Suppressor macrophage treated with lipopolysaccharide for 1 hour (primary cell): ENCODE measurements at regions not wholly inside any gene's neighbourhood (a gene's known extent, or its start where the extent isn't known, plus 50 kb on each side); places are given as distances from the start of the nearest gene placed in this dataset.
A peak's percentile ranks its signal among the peaks of the same experiment; 100 is the strongest.
"Not testable (repeated sequence)": the region's sequence is repeated elsewhere in the genome, so short reads cannot be mapped to it uniquely, and the experiment has no call there.

Source experiments
- DNase-seq, 3 donors: peaks; one replicate each; pipeline ENCODE4 v3.0.0-alpha.2; 2020 to 2022

DNA sequence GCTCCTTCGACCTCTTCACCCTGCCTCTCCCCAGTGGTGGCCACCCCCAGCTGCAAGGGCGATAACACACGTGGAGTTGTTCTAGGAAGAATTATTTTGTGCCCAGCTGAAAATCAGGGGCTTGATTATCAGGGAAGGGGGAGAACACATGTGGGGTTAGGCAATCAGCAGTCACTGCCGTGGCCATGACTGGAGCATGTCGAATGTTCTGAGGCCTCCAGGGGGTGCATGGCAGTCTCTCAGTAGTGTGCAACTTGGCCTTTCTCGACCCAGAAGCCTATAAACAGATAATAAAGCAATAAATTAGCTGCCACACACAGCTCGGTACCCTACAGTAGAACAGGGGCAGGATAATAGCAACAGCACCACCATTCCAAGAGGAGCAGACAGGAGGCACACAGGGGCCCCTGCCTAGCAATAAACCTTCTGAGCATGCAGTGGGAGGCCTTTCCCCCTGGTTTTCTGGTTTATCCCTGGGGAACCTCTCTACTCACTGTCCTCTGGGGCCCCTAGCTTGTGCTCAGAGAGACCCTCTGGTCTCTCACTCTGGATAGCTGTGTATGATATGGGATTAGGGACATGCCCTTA is 308.2 kb upstream of the PLGLB2 start:
- DNase-seq, result not testable (repeated sequence)

DNA sequence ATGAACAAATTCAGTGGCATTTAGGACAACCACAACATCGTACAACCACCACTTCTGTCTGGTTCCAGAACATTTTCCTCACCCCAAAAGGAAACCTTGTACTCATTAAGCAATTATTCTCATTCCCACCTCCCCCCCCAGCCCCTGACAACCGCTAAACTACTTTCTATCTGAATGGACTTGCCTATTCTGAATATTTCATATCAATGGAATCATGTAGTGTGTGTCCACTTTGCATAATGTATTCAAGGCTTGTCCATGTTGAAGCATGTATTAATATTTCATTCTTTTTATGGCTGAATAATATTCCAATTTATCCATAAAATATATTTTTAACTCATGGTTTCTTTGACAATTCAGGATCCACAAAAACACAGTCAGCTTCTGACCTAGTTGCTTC is 307.2 kb upstream of the PLGLB2 start:
- not testable (repeated sequence) for DNase-seq

DNA sequence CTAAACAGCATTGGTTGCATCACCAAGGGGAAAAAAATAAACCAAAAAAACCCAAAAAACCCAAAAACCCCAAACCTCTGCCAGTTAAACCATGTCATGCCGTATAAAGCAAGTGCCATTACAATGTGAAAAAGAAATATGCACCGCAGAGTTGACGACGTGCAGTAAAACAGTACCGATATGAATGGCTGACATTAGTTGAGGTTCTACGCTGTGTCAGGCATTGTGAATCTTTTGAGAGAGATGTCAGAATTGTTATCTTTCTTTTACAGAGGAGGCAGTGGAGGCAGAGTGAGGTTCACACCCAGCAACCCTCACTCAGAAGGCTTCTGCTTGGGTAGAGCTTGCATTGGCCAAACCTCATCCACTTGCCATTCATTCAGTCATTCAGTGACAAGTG is 306.5 kb upstream of the PLGLB2 start:
- DNase-seq, result not testable (repeated sequence)

DNA sequence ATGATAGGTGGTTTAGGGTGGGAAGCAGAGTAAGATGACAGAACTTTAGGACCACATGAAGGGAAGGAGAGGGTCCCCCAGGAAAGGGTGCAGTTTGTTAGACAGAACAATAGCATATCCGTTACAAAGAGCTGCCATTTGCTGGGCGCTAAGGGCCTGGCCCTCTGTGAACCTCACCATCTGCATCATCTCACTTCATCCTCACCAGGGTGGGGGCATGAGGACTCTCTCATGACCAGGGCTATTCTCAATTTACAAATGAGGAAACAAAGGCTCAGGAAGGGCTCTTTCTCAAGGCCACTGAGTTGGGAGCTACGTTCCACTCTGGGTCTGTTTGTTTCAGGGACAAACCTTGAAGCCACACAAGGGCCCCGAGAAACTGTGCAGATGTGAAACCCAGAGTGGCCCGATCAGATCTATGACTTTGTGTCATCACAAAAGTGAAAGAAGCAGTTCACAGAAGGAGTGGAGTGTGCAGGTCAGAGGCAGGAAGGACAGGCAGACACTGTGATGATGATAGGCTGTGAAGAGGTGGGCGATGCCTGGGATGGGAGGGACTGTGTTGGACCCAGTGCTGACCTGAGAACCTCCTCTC is 304.8 kb upstream of the PLGLB2 start:
- peak in 1 of 3 donors; percentile 13 for DNase-seq

DNA sequence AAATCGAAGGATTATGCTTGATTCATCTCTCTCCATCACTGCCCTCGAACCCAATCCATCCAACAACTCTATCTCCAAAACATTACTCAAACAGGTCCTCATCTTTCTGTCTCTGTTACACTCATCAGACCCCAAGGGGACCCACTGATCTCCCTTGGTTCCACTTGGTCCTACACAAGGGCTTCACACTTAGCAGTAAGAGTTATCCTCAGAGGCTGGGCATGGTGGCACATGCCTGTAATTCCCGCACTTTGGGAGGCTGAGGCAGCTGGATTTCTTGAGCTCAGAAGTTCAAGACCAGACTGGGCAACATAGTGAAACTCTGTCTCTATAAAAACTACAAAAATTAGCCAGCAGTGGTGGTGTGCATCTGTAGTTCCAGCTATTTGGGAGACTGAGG is 302.9 kb upstream of the PLGLB2 start:
- not testable (repeated sequence) for DNase-seq

DNA sequence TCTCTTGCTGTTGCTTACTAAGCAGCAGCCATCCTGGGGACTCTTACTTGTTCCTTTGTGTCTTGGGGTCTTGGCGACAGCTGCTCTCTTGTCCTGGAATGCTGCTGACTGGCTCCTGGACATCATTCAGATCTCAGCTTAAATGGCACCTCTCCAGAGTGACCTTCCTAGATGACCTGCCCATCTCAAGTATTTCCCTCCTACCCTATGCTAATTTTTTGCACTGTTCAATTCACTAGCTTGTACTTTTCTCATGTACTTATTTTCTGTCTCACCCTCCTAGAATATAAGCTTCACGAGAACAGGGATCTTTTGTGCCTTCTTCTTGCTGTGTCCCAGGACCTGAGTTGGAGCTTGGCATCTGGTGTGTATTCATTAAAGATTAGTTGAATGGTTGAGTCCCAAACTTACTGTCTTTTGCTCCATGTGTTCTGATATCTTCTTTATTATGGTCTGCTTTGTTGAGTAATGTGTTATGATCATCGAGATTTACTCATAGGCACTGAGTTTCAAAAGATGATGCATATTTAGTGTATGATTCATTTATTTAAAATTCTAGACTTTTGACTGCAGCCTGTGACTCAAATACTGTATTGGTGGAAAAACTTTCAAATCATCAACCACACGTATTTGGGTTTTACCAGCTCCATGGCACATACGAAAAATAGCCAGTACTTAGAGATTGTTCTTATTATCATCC is 302.1 kb upstream of the PLGLB2 start:
- not testable (repeated sequence) for DNase-seq

DNA sequence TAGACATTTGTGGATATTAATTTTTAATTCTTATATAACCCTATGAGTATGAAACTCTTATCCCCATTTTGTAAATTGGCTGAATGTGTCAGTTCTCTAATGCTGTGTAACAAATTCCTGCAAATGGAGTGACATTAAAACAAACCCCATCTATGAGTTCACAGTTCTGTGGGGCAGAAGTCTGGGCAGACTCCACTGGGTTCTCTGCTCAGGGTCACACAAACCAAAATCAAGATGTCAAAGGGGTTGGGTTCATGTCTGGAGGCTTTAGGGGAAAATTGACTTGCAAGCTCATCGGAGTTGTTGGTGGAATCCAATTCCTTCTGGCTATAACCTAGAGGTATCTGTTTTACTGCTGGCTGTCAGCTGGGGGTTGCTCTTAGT is 301.6 kb upstream of the PLGLB2 start:
- not testable (repeated sequence) for DNase-seq

DNA sequence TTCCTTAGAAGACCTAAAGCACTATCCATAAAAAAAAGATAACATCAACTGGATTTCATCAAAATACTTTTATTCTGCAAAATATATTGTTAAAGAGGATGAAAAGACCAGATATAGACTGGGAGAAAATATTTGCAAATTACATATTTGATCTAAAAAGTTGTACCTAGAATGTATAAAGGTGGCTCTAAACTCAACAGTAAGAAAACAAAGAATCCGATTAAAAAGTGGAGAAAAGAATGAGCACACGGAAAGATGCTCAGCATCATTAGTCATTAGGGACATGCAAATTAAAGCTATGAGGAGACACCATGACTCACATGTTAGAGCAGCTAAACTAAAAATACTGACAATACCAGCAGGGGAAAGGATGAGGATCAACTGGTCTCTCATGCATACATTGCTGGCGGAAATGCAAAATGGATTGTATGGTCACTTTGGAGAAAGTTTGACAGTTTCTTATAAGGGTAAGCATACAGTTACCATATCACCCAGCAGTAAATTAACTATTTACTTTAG is 298.4 kb upstream of the PLGLB2 start:
- peak in 2 of 3 donors; percentile 24 to 51 for DNase-seq

DNA sequence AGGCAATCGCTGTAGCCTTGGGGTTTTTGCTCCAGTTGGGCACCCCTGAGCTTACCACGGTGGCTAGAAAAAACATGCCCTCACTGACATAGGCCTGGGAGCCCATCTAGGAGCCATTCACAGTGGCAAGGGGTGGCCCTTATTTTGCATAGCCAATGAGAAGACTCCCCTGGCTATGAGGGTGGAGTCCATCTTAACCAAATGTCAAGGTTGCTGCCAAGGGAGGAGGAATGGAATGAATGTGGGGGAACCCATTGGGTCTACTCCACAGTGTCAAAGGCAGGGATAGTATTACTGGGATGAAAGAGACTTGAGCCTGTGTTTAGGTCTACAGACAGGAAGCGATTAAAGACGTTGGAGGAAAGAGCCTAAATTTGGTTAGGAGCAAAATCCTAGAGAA is 295.7 kb upstream of the PLGLB2 start:
- not testable (repeated sequence) for DNase-seq

DNA sequence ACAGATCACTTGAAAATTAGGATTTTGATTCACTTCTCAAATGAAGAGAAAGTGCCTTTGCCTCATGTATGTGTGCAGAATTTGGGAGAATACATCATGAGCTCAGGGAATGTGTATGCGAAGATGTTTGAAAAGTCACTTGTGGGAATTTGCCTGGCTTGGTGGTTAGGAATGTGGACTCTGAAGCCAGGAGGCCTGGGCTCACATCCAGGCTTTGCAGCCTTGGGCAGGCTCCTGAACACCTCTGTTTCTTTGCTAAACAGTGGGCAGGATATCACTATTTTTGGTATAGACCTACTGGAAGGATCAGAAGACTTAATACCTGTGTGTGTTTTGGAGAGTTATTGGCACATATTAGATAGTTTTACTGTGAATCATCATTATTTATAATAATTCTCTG is 295.0 kb upstream of the PLGLB2 start:
- not testable (repeated sequence) for DNase-seq

DNA sequence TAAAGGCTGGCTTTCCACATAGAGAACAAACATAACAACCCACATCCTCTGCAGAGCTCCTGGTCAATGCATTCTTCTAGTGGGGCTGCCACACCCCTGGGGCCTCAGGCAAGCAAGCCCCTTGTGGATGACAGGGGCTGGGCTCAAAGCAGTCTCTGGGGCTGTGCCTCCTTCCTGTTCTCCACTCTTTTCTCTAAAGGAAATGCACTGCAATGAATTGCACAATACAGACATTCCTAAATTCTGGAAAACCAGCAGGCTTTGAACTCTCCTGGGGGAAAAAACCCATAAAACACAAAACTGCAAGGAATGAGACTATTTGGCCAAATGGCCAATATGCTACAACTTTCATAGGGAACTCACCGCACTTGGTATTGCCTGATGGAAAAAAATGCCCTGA is 293.9 kb upstream of the PLGLB2 start:
- not testable (repeated sequence) for DNase-seq

DNA sequence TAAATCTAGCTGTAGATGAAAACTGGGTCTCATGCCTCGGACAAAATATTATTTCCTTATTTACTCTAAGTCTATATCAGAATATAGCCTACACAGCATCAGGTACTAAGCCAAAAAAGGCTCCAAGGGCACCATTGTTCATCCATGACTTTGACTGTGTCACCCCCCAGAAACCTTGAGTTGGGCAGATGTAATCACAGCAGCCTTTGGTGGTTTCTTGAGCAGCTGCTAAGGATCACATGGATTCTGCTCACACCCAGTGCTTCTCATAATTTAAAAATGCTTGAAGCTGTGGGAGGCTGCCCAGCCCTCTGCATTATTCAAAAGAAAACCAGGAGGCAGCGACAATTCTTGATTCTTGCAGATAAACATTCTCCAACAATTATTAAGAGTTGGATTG is 293.5 kb upstream of the PLGLB2 start:
- DNase-seq, result peak; percentile 18 to 26 (median 20)

DNA sequence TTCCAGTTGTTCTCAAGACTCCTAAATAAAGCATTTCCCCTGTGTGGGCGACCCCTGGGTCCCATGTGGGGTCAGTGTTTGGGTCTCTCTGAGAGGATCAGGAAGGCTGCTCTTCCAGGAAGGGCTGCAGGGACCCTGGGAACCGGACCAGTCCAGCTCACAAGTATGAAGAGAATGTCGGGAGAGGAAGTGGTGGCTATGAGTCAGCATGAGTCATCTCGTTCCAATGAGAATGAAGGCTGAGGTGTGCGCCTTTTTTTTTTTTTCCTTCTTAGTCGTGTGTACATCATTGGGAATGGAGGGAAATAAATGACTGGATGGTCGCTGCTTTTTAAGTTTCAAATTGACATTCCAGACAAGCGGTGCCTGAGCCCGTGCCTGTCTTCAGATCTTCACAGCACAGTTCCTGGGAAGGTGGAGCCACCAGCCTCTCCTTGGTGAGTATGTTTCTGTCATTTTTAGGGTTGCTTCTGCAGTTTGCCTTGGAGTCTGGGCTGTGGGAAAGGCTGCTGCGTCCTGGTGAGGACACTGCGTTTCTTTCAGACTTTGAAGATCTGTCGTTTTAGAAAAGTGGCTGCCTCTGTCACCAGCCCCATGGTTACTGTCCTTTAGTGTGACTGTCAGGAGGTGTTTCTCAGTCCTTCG is 292.6 kb upstream of the PLGLB2 start:
- not testable (repeated sequence) for DNase-seq

DNA sequence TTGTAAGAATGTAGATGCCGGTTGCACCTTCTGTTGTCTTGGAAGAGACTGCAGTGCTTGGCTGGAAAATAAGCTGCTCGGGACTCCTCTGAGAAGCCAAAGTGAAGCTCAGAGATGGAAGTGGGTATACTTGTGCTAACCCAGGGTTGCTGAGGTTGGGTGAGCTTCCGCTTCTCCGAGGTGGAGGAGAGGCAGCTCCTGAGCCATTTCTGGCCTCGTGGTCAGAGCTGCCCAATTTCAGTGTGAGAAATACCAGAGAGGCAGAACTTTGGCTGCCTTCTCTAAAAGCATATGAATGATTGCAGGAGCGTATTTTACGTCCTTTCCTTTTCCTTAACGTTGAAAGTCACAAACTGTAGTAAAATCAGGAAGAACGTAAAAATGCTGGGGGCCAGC is 292.0 kb upstream of the PLGLB2 start:
- not testable (repeated sequence) for DNase-seq

DNA sequence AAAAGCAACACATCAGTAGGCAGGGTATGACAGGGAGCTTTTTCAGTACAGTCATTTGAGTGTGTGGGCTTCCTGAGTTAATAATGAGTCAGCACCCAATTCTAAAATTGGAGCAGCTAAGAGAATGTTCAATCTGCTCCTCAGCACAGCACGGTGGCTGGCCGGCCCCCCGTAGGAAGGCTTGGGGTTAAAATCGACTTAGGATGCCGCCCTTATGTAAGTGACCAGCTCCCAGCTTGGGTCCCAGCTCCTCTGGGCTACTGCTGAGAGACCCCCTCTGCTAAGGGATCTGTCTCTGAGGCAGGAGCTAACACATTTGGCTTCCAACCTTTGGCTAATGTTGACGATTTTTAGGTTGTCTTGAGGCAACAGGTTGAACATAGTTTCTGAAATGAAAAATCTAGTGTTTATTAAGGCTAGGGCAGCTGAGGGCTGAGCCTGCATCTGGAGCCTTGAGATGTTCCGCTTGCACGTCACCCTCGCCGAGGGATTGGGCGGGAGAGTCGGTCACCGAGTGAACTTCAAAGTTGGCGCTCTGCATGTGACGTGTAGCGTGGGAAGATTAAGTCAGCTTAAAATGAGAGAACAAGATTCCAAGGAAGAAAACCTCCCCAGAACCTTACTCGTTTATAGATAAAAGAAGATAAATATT is 291.3 kb upstream of the PLGLB2 start:
- DNase-seq, result peak in 2 of 3 donors; percentile 21 to 37

DNA sequence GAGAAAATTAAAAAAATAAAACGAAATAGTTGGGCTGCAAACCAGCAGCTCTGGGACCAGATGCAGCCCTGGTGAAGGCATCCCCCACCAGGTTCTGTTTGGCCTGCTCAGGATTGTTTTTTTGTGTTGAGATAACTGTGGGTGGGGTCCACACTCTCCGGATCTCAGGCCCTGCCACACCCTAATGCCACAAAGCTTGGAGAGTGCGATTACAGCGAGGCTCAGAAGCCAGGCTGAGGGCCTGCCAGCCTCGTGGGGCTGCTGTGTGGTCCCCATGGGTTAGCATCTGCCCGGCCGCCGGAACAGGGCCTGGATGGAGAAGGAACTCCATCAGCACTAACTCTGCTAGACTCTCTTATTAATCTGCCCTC is 290.8 kb upstream of the PLGLB2 start:
- not testable (repeated sequence) for DNase-seq

DNA sequence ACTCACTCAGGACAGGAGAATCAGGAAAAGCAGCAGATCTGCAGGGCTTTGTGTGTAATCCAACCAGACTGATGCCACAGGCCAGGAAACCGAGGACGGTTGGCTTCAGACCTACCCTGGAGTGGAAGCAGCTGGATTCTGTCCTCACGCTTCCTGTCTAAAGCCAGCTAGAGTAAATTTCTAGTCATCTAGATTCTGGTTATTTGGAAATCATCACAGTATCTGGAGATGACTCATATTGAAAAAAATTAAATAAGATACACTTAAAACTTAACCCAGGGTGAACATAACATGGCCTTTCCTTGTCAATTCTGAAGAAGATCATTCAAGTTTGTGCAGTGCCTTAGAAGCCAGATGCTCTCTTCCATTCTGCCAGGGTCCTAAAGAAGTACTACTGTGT is 288.9 kb upstream of the PLGLB2 start:
- not testable (repeated sequence) for DNase-seq

DNA sequence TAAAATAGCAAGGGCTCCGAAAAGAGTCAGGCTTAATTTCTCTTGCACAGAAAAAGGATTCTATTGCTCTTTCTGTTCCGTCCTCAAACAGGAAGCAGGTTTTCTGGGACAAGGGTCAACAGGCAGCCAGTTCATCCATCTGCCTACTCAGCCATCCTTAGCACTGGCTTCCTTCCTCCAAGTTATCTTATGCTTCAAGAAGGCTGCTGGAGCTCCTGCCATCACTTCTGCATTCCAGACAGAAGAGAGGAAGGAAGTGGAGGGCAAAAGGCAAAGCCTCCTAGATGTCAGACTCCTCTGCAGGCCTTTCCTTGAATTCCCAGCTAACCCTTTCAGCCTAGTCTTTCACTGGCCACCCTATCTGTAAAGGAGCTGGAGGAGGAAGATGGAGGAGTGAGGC is 287.8 kb upstream of the PLGLB2 start:
- DNase-seq, result peak; percentile 16 to 27 (median 21)

DNA sequence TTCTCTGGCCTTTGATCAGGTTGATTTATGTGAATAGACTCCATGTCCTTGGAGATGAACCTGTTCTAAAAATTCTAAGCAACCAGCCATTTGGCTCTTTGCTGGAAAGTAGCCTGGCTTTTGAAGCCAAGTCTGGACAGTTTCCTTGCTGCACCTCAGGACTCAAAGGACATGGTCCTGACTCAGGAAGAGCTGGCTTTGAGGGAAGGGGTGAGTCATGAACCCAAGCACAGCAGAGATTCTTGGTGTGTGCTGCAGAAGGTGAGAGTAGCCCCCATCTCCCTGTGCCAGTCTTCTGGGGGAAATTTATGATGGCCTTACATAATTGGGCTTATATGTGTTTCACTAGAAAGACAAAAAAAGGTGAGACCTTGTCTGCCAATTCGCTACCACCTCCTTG is 287.2 kb upstream of the PLGLB2 start:
- DNase-seq, result not testable (repeated sequence)

DNA sequence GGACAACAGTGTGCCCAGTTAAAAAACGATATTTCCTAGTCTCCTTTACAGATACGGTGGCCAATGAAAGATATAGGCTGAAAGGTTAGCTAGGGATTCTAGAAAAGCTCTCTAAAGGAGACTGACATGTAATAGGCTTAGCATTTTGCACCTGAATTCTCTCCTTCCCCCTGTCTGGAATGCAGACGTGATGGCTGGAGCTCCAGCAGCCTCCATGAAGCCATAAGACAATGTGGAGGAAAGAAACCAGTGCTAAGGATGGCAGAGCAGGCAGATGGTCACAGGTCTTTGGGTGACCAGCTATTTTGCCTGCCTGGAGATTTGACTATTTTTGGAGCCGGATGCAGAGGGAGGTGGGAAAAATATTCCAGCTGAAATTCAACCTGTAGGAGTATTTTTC is 286.2 kb upstream of the PLGLB2 start:
- not testable (repeated sequence) for DNase-seq

DNA sequence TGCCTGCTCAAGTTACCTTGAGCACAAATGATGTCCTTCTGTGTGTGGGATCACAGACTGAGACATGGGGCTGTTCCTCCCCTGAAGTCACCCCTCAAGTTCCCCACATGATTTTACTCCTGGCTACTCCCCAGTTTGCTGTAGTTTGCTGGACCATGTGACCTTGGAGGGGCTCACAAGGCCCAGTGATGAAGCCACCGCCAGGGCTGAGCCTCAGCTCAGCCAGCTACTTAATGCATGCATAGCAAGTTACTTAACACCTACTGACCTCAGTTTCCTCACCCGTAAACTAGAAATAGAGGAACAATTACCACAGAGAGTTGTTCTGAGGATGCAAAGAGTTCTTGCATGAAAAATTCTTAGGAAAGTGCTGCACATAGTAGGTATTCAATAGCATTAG is 283.7 kb upstream of the PLGLB2 start:
- DNase-seq, result peak; percentile 35 to 57 (median 49)

DNA sequence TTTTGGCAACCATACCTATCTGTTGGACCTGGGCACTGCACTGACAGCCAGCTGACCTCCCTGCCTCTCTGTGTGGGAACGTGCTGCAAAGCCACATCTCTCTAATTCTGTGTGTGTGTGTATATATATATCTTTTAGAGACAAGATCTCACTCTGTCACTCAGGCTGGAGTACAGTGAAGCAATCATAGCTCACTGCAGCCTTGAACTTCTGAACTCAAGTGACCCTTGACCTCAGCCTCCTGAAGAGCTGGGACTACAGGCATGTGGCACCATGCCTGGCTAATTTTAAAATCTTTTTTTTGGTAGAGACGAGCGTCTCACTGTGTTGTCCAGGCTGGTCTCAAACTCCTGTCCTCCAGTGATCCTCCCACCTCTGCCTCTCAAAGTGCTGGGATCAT is 282.2 kb upstream of the PLGLB2 start:
- not testable (repeated sequence) for DNase-seq

DNA sequence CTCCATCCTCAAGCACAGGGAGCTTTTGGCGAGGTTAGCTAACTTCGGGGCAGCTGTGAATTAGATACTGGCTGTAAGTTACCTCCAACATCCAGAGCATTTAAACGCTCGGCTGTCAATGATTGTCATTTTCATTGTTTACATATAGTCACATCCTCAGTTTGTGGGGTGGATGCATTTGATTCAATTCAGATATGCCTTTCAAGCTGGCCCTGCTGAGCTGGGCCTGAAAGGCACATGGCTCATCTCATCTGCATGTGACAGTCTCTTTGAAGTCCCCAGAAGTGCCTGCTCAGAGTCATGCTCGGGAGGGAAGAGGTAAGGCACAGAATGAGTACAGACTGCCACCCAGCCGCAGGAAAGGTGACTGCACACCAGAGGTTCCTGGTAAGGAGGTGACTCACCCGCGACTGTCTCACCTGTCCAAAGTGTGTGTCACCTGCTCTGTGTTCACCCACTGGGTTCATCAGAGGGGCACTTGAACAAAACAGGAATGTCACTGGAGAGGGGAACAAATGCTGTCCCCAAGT is 281.2 kb upstream of the PLGLB2 start:
- not testable (repeated sequence) for DNase-seq
